ENCODE measurements at regions not wholly inside any gene's neighbourhood (a gene's known extent, or its start where the extent isn't known, plus 50 kb on each side); places are given as distances from the start of the nearest gene placed in this dataset.
"Not testable (repeated sequence)": the region's sequence is repeated elsewhere in the genome, so short reads cannot be mapped to it uniquely, and the experiment has no call there.

DNA sequence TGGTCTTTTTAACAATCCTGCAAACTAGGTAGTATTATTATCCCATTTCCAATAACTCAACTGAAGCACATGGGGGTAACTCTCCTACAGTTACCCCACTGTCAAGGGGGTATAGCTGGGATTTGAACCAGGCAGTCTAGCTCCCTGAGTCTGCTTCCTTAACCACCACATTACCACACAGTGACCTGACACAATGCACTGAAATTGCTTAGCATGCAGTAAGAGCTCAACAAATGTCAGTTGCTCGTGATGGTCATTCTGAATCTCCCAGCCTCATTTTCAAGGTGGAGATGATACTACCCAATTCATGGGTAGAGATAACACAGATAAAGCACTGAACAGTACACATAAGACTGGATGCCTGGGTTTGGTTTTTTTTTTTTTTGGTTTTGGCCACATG lies 193.2 kb upstream of the MYLIP start:
- DNase-seq (ENCODE audit: extremely low read depth in 1 of 2, low read depth in 1 of 2) = no peak

DNA sequence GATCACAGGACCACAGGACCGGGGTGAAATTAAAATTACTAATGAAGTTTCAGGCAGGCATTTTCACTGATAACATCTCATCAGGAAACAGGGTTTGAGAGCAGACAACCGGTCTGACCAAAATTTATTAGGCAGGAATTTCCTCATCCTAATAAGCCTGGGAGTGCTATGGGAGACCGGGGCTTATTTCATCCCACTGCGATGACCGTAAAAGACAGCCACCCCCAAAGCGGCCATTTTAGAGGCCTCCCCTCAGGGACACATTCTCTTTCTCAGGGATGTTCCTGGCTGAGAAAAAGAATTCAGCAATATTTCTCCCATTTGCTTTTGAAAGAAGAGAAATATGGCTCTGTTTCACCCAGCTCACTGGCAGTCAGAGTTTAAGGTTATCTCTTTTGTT lies 197.2 kb upstream of the MYLIP start:
- not testable (repeated sequence) for DNase-seq (ENCODE audit: extremely low read depth in 1 of 2, low read depth in 1 of 2)

DNA sequence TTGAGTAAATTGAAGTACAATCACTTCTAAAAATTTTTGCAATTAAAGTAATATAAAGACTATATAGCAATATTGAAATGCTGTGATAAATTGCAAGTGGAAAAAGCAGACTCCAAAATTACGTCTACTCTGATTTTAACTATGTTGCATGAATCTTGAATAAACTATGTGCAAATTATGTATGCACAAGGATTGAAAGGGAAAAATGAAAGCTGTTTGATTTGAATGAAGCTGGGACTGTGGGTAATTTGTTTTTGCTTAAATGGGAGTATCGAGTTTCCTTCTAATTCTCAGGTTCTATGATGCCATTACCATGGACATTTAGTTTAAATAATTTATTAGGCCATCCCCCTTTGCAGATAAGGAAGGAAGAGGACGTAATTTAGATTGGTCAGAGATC lies 198.7 kb upstream of the MYLIP start:
- no peak for DNase-seq (ENCODE audit: extremely low read depth in 1 of 2, low read depth in 1 of 2)

DNA sequence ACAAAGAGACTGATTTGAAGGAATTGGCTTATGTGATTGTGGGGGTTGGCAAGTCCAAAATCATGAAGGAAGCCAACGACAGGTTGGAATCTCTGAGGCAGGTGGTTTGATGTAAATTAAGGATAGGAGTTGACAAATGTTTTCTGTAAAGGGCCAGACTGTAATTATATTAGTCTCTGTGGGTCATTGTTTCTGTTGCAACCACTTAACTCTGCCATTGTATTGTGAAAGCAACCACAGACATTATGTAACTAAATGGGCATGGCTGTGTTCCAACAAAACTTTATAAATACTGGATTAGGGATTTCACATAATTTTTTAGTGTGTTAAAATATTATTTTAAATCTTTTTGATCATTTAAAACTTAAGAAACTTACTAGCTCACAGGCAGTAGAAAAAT lies 199.2 kb upstream of the MYLIP start:
- DNase-seq (ENCODE audit: extremely low read depth in 1 of 2, low read depth in 1 of 2) = no peak

DNA sequence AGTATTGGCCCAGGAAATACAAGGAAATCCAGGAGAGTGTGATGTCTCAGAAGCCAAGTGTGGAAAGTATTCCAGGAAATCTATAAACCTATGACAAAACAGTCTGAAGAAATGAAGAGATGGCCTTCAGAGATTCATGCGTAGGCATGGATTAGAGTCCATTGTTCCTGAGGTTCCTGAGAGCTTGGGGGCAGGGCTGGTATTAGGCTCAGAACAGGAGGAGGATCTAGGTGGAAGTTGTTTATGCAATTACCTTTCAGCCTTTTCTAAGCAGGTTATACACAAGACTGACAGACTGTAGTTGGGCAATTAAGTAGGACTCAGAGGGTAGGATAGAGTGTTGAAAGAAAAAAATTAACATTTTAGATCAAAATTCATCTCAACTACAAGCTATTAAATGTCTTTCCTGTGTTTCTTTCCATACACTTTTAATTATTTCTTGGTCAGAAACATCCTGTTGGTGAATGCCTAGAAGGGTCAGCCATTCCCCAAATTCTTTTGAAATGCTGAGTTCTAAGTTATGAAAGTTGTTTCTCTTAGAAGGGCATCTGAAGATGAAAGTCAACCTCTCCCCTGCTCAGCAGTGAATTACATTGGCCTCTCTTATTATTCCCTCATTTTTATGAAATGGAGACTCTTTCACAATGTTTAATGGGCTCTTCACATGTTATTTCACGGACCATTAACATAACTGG lies 201.2 kb upstream of the MYLIP start:
- no peak for DNase-seq (ENCODE audit: extremely low read depth in 1 of 2, low read depth in 1 of 2)

DNA sequence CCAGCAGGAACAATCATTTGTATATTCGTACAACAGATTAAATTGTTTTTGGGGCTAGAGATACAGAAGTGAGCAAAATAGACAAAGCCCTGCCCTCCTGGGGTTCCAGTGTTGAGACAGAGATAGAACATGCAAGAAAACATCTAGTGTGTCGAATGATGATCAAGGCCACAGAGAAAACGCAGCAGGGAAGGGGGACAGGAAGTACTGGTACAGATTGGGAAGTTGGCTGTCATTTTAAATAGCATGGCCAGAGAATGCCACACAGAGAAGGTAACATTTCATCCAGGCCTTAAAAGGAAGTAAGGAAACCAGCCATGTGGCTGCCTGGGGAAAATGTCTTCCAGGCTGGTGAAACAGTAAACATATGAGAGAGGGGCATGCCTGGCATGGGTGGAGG lies 202.6 kb upstream of the MYLIP start:
- DNase-seq (ENCODE audit: extremely low read depth in 1 of 2, low read depth in 1 of 2) = no peak

DNA sequence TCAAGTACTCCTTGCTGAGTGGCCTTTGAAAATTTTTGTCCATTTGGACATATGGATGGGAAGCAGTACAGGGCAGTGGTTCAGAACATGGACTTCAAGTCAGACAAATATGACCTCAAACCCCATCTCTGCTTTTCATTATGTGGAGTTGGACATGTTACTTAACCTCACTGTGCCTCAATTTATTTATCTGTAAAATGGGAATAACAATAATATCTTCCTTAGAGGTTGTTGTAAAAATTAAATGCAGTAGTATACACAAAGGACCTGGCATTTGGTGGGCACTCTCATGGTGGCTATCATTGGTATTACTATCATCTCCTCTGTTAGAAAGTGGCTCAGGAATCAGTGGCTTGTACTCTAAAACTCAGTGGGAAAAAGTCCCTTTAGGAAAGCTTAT lies 204.0 kb upstream of the MYLIP start:
- no peak for DNase-seq (ENCODE audit: extremely low read depth in 1 of 2, low read depth in 1 of 2)

DNA sequence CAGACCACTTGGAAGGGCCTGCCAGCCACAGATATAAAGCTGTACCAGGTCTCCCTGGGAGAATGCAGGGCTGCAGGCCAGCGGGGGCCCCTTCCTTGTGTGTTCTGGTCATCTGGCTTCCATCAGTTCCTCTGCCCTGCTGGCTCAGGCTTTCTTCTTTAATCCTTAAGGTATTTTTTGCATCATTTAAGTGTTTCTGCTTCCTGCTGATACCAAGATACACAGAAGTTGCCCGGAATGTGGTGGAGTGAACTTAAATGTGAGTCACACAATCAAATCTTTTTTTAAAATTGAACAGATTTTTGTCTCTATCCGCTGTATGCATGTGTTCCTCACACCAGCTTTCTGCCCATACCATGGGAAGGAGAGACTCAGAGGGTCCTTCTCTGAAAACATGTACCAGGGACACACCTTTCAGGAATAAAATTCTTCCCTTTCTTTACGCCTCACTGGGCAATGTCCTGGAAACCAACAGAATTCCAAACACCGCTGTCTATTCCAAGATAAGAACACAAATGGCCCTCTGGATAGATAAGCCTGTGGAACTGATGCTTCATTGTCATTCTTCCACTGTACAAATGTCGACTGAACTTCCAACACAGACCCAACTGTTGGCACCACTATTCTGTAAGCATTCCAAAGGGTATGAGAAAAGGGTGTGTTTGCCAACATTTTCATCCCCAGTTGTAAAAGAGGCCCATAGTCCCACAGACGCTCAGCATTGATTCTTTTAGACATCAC lies 206.2 kb upstream of the MYLIP start:
- DNase-seq (ENCODE audit: extremely low read depth in 1 of 2, low read depth in 1 of 2) = no peak

DNA sequence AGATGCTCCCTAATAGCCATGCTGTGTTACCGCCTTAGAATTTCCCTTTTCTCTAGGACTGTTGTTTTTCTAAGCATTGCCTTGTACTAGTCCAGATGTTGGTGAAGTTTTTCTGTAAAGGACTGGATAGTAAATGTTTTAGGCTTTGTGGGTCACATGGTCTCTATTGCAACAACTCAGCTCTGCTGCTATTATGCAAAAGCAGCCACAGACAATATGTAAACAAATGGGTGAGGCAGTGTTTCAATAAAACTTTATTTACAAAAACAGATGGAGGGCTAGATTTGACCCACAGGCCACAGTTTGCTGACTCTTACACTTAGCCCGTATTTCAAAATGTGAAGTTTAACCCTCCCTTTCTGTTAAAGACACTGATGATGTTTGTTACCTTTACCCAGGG lies 207.6 kb upstream of the MYLIP start:
- no peak for DNase-seq (ENCODE audit: extremely low read depth in 1 of 2, low read depth in 1 of 2)

DNA sequence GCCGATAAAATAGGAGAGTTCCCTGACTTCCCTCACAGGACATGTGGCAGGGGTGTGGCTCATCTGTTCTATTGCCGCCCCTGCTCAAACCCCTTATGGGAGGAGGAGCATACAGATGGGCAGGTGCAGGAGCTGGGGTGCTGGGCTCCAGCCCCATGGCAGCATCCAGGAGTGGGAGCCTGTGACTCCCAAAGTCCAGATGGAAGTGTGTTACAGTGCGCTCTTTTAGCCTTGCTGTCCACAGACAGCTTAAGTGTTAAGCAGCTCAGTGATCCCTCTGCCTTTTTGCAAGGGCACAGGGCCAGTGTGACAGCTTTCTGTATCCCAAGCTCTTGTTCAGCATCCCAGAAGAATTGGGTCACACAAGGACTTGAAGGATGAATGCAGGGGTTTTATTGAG lies 212.3 kb upstream of the MYLIP start:
- DNase-seq (ENCODE audit: extremely low read depth in 1 of 2, low read depth in 1 of 2) = no peak

DNA sequence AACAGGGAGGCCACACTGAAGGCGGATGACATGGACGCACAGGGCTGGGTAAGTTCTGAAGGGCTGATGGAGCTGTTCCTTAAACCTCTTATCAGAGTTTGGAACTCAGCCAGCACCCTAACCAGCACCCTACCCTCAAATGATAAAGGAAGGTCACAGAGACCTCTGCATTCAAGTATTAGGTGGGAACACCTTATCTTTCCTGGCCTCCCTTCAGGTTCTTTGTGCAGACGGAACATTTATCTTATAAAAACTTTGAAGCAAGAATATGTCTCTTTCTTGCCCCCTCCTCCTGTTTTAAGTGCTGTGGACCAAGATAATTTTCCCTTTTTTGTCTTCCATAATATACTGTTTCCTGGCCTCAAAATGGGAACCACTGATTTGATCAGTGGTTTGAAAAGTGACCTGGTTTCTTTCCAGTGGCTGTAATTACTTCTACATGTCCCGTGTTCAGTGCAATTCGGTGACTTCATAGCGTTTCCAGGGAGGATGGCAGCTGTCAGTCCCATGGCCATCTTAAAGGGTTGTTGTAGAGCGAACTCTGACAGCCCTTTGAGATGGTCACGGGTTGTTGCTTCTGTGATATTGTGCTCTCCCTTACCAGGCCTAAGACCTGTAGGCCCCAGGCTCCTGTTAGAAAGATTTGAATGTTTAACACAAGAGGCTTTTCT lies 213.2 kb upstream of the MYLIP start:
- no peak for DNase-seq (ENCODE audit: extremely low read depth in 1 of 2, low read depth in 1 of 2)

DNA sequence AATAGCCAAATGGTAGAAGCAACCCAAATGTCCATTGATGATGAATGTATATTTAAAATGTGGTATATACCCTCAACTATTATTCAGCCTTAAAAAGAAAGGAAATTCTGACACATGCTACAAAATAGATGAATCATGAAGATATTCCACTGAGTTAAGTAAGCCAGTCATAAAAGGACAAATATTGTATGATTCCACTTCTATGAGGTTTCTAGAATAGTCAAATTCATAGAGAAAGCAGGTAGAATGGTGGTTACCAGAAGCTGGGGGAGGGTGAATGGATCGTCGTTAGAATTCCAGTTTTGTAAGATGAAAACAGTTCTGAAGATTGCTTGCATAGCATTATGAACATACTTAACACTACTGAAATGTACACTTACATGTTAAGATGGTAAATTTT lies 214.3 kb upstream of the MYLIP start:
- DNase-seq (ENCODE audit: extremely low read depth in 1 of 2, low read depth in 1 of 2) = no peak

DNA sequence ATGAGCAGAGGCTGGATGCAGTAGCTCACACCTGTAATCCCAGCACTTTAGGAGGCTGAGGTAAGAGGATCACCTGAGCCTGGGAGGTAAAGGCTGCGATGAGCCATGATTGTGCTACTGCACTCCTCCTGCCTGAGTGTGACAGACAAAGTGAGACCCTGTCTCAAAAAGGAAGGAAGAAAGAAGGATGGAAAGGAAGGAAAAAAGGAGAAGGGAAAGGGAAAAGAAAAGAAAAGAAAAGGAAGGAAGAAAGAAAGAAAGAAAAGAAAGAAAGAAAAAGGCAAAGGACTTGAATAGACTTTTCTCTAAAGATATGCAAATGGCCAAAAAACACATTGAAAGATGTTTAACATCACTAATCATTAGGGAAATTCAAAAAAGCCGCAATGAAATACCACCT lies 215.3 kb upstream of the MYLIP start:
- DNase-seq (ENCODE audit: extremely low read depth in 1 of 2, low read depth in 1 of 2) = no peak

DNA sequence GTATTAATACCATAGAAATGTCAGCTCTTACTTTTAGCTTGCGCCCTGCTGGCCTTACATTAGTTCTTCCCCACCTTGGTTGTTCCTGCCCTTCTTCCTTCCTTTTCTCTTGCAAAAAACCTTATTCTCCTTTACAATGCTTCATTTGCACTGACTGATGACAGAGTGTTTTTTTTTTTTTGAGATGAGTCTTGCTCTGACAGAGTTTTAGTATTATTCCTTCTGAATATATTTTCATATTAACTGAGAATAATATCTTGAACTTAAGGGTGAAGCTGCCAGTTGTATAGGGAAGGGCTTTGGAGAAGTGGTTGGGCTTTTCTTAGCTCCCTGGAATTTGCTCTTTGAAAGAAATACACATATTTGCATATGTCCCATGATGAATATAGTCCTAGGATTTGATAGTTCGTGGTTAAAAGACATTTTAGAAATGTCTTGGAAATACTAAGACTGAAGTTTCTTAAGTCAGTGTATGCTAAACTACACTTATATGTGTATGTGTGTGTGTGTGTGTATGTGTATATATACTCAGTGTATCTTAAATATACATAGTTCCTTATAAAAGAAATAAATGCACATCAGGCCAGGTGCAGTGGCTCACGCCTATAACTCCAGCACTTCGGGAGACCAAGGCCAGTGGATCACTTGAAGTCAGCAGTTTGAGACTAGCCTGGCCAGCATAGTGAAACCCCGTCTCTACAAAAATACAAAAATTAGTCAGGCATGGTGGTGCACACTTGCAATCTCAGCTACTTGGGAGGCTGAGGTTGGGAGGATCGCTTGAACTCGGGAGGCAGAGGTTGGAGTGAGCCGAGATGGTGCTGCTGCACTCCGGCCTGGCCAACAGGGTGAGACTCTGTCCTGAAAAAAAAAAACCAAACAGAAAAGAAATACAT lies 216.1 kb upstream of the MYLIP start:
- DNase-seq (ENCODE audit: extremely low read depth in 1 of 2, low read depth in 1 of 2) = no peak

DNA sequence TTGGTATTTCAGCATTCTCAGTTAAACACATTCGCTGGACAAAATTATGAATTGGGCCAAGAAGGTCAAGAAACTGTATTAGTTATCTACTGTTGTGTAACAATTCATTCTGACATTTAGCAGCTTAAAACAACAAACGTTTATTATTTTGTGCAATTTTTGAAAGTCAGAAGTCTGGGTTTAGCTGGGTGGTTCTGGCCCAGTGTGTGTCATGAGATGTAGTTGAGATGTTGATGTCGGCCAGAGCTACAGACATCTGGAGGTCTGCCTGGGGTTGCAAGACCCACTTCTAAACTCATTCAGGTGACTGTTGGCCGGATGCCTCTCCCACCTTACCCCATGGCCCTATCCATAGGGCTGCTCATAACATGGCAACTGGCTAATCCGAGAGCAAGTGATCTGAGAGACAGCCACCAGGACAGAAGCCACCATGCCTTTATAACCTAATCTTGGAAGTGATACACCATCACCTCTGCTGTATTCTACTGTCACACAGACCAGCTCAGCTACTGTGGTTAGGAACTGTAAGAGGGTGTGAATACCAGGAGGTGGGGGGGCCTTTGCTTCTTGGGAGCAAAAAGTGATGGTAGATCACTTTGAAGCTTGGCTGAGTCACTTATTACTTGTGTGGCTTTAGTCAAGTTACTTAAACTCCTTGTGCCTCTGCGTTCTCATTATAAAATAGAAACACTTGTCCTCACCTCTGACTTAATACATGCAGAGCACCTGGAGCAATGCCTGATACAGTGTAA lies 217.0 kb upstream of the MYLIP start:
- no peak for DNase-seq (ENCODE audit: extremely low read depth in 1 of 2, low read depth in 1 of 2)

DNA sequence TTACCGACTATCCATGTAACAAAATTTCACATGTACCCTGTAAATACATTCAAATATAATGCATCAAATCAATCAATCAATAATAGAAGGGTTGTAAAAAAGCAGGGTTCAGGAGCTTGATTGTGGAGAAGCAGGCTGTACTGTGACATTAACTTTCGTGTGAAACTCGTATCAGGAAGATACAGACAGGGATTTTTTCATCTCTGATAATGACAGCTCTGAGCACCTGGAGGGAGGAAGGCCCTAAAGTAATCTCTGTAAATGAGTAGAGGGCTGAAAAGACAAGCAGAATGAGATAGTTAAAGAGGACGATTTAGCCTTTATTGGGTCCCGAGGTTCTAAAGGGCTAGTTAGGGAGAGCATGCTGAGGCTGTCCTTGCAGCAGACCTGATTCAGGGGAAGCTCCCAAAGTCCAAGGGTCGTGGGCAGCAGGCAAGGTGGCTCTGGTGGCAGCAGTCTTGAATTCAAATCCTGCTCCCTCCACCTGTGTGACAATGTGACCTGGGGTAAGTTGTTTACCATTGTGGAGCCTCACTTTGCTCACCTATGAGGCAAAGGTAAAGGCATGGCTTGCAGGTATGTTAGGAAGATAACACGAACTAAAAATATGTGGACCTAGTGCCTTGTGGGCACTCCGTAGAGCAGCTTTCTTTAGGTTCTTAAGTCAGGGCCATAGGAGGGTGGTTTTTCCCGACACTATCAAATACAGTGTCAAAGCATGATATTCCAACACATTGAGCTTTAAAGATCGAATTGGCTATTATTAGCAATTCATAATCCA lies 219.4 kb upstream of the MYLIP start:
- no peak for DNase-seq (ENCODE audit: extremely low read depth in 1 of 2, low read depth in 1 of 2)

DNA sequence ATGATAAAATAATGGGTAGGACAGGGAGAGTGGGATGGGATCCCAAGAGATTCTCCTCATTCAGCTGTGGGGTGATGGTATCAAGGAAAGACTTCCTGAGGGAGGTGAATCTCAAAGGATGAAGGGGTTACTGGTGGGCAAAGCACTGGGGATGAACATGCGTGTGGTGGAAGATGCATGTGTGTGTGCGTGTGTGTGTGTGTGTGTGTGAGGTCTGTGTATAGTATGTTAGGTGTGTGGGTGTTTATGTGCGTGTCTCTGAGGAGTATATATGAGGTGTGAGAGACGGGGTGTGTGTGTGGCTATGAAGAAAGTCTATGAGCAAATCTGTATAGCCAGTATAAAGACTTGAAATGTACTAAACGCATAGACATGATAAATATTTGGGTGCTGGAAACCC lies 220.0 kb upstream of the MYLIP start:
- DNase-seq (ENCODE audit: extremely low read depth in 1 of 2, low read depth in 1 of 2) = no peak

DNA sequence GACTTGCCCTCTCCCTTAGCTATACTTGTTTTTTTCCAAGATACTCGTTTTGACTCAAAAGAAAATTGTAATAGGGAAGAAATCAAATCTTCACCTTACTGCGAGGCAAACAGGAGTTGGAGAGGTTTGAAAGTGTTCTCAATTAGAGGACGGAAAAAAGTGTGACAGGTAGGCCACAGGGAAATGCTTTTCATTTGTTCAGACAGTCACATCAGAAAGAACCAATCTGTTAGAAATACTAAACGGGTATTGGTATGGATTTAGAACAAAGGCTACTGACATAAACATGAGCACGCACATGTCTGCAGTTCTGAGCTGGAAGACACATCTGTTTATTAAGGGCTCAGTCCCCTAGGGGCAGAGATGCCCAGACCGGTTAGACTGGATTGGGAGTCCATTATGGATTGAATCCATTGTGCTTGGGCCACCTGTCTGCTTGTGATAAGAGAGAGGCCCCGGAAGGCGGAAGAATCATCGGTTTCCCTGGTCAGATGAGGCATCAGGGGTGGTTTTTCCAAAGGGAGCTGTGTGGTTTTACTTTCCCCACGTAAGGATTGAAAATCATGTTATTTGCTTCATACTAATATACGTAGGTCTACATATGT lies 220.9 kb upstream of the MYLIP start:
- DNase-seq (ENCODE audit: extremely low read depth in 1 of 2, low read depth in 1 of 2) = no peak

DNA sequence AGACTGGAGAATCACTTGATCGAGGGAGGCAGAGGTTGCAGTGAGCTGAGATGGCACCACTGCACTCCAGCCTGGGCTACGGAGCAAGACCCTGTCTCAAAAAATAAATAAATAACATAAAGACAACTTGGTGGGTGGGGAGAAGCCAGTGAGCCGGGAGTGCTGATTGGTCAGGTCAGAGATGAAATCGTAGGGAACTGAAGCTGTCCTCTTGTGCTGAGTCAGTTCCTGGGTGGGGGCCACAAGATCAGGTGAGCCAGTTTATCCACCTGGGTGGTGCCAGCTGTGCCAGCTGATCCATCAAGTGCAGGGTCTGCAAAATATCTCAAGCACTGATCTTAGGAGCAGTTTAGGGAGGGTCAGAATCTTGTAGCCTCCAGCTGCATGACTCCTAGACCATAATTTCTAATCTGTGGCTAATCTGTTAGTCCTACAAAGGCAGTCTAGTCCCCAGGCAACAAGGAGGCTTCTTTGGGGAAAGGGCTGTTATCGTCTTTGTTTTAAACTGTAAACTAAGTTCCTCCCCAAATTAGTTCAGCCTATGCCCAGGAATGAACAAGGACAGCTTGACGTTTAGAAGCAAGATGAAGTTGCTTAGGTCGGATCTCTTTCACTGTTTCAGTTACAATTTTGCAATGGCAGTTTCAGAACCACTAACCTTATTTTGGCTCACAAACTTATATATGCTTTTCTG lies 221.5 kb upstream of the MYLIP start:
- not testable (repeated sequence) for DNase-seq (ENCODE audit: extremely low read depth in 1 of 2, low read depth in 1 of 2)

Data from activated CD8-positive, alpha-beta memory T cell treated with anti-CD3 and anti-CD28 coated beads for 1 hour (primary cell).